MV-4-11 (cell line): ENCODE measurements at regions not wholly inside any gene's neighbourhood (a gene's known extent, or its start where the extent isn't known, plus 50 kb on each side); places are given as distances from the start of the nearest gene placed in this dataset.
"Not testable (repeated sequence)": the region's sequence is repeated elsewhere in the genome, so short reads cannot be mapped to it uniquely, and the experiment has no call there.

Source experiments
- DNase-seq: peaks from one replicate; lab custom pipeline; 2025; lab: John Stamatoyannopoulos, UW

DNA sequence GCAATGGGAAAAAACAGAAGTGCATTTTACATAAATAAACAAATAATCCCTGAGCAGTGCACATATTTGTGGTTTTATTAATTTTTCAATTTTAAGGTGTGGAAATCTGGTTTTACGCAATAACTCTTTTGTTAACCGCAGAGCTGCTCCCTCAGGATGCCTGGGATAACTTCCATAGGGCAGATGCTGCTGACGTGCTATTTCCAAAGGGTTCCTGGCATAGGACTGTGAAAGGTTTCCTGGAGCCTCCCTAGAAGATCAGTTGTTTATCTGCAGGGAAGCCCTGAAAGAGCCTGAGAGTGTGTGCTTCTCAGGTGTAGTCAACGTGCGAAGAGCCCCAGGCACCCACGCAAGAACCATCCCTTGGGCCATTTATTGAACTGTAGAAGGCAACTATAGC lies 443.5 kb downstream of the PLK2 start:
- no peak for DNase-seq

GRCh38 chr5:58015175-58015574 lies 444.7 kb downstream of the PLK2 start:
- no peak for DNase-seq

- DNase-seq, result no peak
These were observed 446.2 kb downstream of the PLK2 start for GRCh38 chr5:58013542-58014258.

GRCh38 chr5:58012801-58013315 lies 447.0 kb downstream of the PLK2 start:
- DNase-seq, result no peak

- no peak for DNase-seq
These were observed 447.8 kb downstream of the PLK2 start for GRCh38 chr5:58012102-58012501.

GRCh38 chr5:58011301-58011700 lies 448.6 kb downstream of the PLK2 start:
- DNase-seq, result no peak

DNA sequence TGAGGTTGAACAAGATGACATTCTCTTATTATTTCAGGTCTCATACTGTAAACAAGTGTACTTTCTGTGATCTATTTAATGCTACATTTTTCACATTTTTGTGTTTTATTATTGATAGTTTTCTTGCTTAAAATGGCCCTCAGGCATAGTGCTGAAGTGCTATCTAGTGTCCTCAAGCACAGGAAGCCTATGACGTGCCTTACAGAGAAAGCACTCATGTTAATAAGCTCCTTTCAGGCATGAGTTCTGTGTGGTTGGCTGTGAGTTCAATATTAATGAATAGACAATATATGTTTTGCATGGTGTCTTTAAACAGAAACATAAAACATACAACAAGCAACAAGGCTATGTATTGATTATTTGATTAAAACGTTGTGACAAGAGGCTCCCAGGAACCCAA lies 450.1 kb downstream of the PLK2 start:
- DNase-seq, result no peak

DNA sequence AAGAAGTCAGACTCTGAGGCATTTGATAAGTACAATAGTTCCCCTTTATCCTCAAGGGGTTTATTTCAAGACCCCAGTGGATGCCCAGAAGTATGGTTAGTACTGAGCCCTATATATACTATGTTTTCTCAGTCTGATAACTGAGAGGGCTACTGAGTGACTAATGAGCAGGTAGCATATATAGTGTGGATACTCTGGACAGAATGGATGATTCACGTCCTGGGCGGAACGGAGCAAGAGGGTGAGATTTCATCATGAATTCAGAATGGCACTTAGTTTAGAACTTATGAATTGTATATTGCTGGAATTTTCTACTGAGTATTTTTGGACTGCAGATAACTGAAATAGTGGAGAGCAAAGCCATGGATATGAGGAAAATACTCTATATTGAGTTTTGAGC lies 457.6 kb downstream of the PLK2 start:
- no peak for DNase-seq

- DNase-seq, result no peak
These were observed 466.0 kb downstream of the PLK2 start for GRCh38 chr5:57993866-57994265.

GRCh38 chr5:57989378-57989777 lies 470.5 kb downstream of the PLK2 start:
- DNase-seq, result no peak

GRCh38 chr5:57988813-57989212 lies 471.1 kb downstream of the PLK2 start:
- no peak for DNase-seq

DNA sequence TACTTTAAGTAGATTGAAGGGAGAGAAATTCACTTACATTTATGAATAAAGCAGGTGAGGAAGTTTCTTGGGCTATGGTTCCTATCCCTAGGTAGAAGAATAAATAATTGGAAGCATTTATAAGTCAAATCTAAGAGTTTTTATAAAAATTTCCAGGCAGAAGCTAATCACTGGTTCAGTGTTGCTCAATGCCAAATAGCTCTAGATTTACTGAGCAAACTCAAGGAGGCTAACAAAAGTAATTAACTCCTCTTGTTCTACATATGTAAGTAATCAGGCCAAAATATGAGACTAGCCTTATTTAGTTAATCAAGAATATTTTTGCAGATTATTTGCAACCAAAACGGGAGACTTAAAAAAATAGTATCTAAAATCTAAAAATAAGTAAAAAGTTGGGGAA lies 472.3 kb downstream of the PLK2 start:
- no peak for DNase-seq

DNA sequence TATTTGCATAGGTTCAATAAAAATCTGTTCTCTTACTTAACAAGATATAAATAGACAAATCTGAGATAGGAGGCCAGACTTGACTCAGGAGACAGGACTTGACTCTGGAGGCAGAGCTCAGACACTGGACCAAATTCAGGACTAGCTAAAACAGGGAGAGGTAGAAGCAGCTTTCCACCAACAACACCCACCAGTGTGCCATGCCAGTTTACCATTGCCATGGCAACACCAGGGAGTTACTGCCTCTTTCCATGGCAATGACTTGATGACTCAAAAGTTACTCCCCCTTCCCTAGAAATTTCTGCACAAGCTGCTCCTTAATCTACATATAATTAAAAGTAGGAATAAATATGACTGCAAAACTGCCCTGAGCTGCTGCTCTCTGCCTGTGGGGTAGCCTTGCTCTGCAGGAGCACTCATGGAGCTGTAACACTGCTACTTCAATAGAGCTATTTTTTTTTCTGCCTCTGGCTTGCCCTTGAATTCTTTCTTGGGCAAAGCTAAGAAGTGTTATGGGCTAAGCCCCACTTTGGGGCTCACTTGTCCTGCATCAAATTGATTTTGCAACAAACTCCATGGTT lies 473.0 kb downstream of the PLK2 start:
- DNase-seq, result no peak

DNA sequence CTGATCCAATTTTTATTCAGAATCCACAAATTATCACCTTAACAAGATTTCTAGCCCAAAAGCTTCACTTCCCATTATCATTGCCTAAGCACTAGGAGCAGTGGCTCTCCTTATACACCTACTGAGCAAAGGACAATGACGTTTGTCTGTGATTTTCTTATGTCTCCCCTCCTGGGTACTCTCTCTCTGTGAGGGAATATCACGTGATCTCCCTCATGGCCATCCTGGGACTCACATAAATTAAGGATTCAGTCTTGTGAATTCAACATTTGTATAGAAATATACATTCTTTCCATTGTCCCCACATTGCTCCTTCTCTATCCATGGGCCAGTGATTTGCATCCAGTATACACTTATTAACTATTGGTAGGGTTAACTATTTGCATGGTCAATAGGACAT lies 476.5 kb downstream of the PLK2 start:
- DNase-seq, result no peak

GRCh38 chr5:57979671-57980070 lies 480.2 kb downstream of the PLK2 start:
- DNase-seq, result no peak

DNA sequence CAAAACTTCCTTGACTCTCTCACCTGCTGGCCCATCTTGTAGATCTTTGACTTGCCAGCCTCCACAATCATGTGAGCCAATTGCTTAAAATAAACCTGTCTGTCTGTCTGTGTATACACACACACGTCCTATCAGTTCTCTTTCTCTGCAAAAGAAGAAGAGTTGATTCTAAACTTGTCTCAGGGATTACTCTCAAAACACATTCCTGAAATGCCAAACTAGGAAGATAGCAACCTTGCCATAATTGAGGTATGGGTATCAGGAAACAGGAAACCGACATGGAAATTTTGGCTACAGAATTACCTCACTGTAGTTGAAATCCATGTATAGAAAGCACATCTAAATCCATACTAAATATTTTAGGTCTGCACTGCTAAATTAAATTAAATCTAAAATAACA lies 483.4 kb downstream of the PLK2 start:
- DNase-seq, result no peak

GRCh38 chr5:57972099-57972498 lies 487.8 kb downstream of the PLK2 start:
- DNase-seq, result not testable (repeated sequence)

GRCh38 chr5:57960569-57960968 lies 478.0 kb upstream of the ACTBL2 start:
- no peak for DNase-seq

DNA sequence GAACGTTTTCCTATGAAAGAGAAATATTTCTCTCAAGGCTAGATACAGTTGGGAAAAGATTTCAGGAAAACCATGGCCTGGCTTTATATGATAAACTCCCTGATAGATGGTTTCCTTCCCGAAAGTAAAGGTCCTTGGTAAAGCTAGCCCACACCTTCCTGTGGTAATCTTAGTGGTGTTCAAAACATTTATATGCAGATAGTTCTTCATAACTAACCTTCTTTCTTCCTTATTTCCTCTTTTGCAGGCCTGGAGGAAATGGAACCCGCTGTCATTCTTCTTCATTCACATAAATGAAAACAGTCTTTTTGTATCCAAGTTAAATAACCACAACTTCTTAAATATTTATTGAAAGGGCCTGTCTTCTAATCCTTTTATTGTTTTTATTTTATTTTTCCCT lies 474.0 kb upstream of the ACTBL2 start:
- DNase-seq, result no peak

DNA sequence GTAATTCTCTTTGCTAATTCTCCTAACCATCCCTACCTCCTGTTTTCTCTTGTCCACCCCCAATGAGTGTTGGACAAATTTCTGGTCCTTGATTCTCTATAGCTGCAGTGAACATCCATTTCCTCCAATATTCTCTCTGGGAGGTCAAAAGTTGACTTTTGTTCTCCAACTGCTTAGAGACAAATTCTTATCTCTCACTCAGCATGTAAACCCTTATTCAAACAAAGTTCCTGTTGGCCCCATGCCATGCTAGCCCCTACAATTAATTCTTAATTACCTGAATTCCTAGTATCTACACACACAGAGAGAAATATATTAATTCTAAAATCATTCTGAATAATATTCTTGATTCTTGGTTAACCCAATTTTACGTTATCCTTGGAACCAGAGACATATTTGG lies 472.9 kb upstream of the ACTBL2 start:
- no peak for DNase-seq

- DNase-seq, result no peak
These were observed 471.2 kb upstream of the ACTBL2 start for GRCh38 chr5:57953792-57954191.

GRCh38 chr5:57950616-57951228 lies 468.1 kb upstream of the ACTBL2 start:
- DNase-seq, result no peak

GRCh38 chr5:57948091-57948490 lies 465.5 kb upstream of the ACTBL2 start:
- no peak for DNase-seq
